ENCODE measurements at regions not wholly inside any gene's neighbourhood (a gene's known extent, or its start where the extent isn't known, plus 50 kb on each side); places are given as distances from the start of the nearest gene placed in this dataset.
A peak's percentile ranks its signal among the peaks of the same experiment; 100 is the strongest.

GRCh38 chr13:105805892-105806627 is 729.4 kb downstream of the EFNB2 start:
- no peaks in the 10 kb centered on the region for H3K27me3 Mint-ChIP-seq (ENCODE audit: low read depth)
- H3K36me3 Mint-ChIP-seq (ENCODE audit: low read depth) = no peaks in the 10 kb centered on the region
- DNase-seq (ENCODE audit: low spot score) = no peak
- peak overlapping the region; percentile 11 for H3K27ac Mint-ChIP-seq (ENCODE audit: unreplicated experiment)
- H3K4me1 Mint-ChIP-seq (ENCODE audit: low read depth) = peaks cover 20% of the 10 kb centered on the region
- TF ChIP-seq, protein P1, sequence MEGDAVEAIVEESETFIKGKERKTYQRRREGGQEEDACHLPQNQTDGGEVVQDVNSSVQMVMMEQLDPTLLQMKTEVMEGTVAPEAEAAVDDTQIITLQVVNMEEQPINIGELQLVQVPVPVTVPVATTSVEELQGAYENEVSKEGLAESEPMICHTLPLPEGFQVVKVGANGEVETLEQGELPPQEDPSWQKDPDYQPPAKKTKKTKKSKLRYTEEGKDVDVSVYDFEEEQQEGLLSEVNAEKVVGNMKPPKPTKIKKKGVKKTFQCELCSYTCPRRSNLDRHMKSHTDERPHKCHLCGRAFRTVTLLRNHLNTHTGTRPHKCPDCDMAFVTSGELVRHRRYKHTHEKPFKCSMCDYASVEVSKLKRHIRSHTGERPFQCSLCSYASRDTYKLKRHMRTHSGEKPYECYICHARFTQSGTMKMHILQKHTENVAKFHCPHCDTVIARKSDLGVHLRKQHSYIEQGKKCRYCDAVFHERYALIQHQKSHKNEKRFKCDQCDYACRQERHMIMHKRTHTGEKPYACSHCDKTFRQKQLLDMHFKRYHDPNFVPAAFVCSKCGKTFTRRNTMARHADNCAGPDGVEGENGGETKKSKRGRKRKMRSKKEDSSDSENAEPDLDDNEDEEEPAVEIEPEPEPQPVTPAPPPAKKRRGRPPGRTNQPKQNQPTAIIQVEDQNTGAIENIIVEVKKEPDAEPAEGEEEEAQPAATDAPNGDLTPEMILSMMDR (IDR thresholded peaks at IDR 0.05) = no peak
- H3K9me3 Mint-ChIP-seq (ENCODE audit: low read depth) = no peaks in the 10 kb centered on the region
- H3K4me3 Mint-ChIP-seq (ENCODE audit: unreplicated experiment) = no peak overlapping the region

GRCh38 chr13:105804561-105805190 is 730.8 kb downstream of the EFNB2 start:
- H3K9me3 Mint-ChIP-seq (ENCODE audit: low read depth) = no peaks in the 10 kb centered on the region
- H3K36me3 Mint-ChIP-seq (ENCODE audit: low read depth) = no peaks in the 10 kb centered on the region
- no peak for DNase-seq (ENCODE audit: low spot score)
- peaks cover 19% of the 10 kb centered on the region for H3K4me1 Mint-ChIP-seq (ENCODE audit: low read depth)
- no peaks in the 10 kb centered on the region for H3K27me3 Mint-ChIP-seq (ENCODE audit: low read depth)
- no peak overlapping the region for H3K27ac Mint-ChIP-seq (ENCODE audit: unreplicated experiment)
- H3K4me3 Mint-ChIP-seq (ENCODE audit: unreplicated experiment) = no peak overlapping the region
- TF ChIP-seq, protein P1 (IDR thresholded peaks at IDR 0.05) = no peak

- H3K27me3 Mint-ChIP-seq (ENCODE audit: low read depth) = no peaks in the 10 kb centered on the region
- TF ChIP-seq, protein P1 (IDR thresholded peaks at IDR 0.05) = no peak
- no peak for DNase-seq (ENCODE audit: low spot score)
- H3K36me3 Mint-ChIP-seq (ENCODE audit: low read depth) = no peaks in the 10 kb centered on the region
- no peaks in the 10 kb centered on the region for H3K4me1 Mint-ChIP-seq (ENCODE audit: low read depth)
- H3K27ac Mint-ChIP-seq (ENCODE audit: unreplicated experiment) = no peak overlapping the region
- H3K9me3 Mint-ChIP-seq (ENCODE audit: low read depth) = peaks cover 3% of the 10 kb centered on the region
- no peak overlapping the region for H3K4me3 Mint-ChIP-seq (ENCODE audit: unreplicated experiment)
Measured at GRCh38 chr13:105799155-105799554, 736.3 kb downstream of the EFNB2 start.

GRCh38 chr13:105798541-105798940 is 736.9 kb downstream of the EFNB2 start:
- Mint-ChIP-seq H3K27me3 (ENCODE audit: low read depth) (no peaks in the 10 kb centered on the region), H3K4me3 (ENCODE audit: unreplicated experiment) (no peak overlapping the region), H3K9me3 (ENCODE audit: low read depth) (peaks cover 3% of the 10 kb centered on the region), H3K36me3 (ENCODE audit: low read depth) (no peaks in the 10 kb centered on the region), H3K27ac (ENCODE audit: unreplicated experiment) (no peak overlapping the region), H3K4me1 (ENCODE audit: low read depth) (no peaks in the 10 kb centered on the region)
- TF ChIP-seq, protein P1 (IDR thresholded peaks at IDR 0.05) = no peak
- no peak for DNase-seq (ENCODE audit: low spot score)

- Mint-ChIP-seq H3K4me3 (ENCODE audit: unreplicated experiment) (no peak overlapping the region), H3K36me3 (ENCODE audit: low read depth) (no peaks in the 10 kb centered on the region), H3K4me1 (ENCODE audit: low read depth) (no peaks in the 10 kb centered on the region), H3K27me3 (ENCODE audit: low read depth) (no peaks in the 10 kb centered on the region), H3K27ac (ENCODE audit: unreplicated experiment) (no peak overlapping the region), H3K9me3 (ENCODE audit: low read depth) (peaks cover 3% of the 10 kb centered on the region)
- TF ChIP-seq, protein P1 (IDR thresholded peaks at IDR 0.05) = no peak
- DNase-seq (ENCODE audit: low spot score) = no peak
Measured at GRCh38 chr13:105796081-105796480, 739.4 kb downstream of the EFNB2 start.

All from chondrocyte (in vitro differentiated cells).